Liver (tissue), 8 donors: ENCODE measurements at regions not wholly inside any gene's neighbourhood (a gene's known extent, or its start where the extent isn't known, plus 50 kb on each side); places are given as distances from the start of the nearest gene placed in this dataset.

Experiments used
- DNase-seq: peaks from one replicate; pipeline ENCODE4 v3.0.0-alpha.2; 2017; ENCODE audit warnings: low spot score
- H3K27ac ChIP-seq, 2 donors: one replicate each; pipeline ENCODE4 v1.7.0; 2013; ENCODE audit warnings: inconsistent platforms in 2 of 2, low read length in 2 of 2, control low read depth in 1 of 2, low read depth in 1 of 2, mild to moderate bottlenecking in 1 of 2
- H3K27me3 ChIP-seq, 4 donors: one replicate each; pipeline versions ENCODE4 v1.6.1 to v1.7.0; 2013; ENCODE audit warnings: low read length in 3 of 4, inconsistent platforms in 1 of 4, mild to moderate bottlenecking in 1 of 4, moderate library complexity in 1 of 4; ENCODE audit not compliant: control insufficient read depth in 4 of 4, insufficient read depth in 4 of 4
- H3K36me3 ChIP-seq, 4 donors: one replicate each; pipeline versions ENCODE4 v1.6.1 to v1.7.0; 2013; ENCODE audit warnings: low read length in 3 of 4, mild to moderate bottlenecking in 3 of 4, low read depth in 1 of 4, moderate library complexity in 1 of 4; ENCODE audit not compliant: control insufficient read depth in 4 of 4, insufficient read depth in 3 of 4
- H3K4me1 ChIP-seq, 4 donors: one replicate each; pipeline versions ENCODE4 v1.6.1 to v1.7.0; 2013; ENCODE audit warnings: low read length in 3 of 4, mild to moderate bottlenecking in 3 of 4, moderate library complexity in 1 of 4; ENCODE audit not compliant: control insufficient read depth in 4 of 4, insufficient read depth in 4 of 4
- H3K4me3 ChIP-seq, 3 donors: one replicate each; pipeline versions ENCODE4 v1.6.1 to v1.7.0; 2013; ENCODE audit warnings: low read length in 3 of 3, control low read depth in 1 of 3, low read depth in 1 of 3, mild to moderate bottlenecking in 1 of 3
- H3K9ac ChIP-seq, 2 donors: one replicate each; pipeline ENCODE4 v1.7.0; 2013; ENCODE audit warnings: low read length in 2 of 2, mild to moderate bottlenecking in 2 of 2, moderate library complexity in 2 of 2, control low read depth in 1 of 2, low read depth in 1 of 2
- H3K9me3 ChIP-seq, 4 donors: one replicate each; pipeline versions ENCODE4 v1.6.1 to v1.7.0; 2013; ENCODE audit warnings: low read length in 3 of 4; ENCODE audit not compliant: control insufficient read depth in 4 of 4
- CTCF ChIP-seq: fragments of 150-350 bp; IDR thresholded peaks from 2 replicates; pipeline ENCODE4 v1.5.1; 2017; ENCODE audit warnings: improper control_type of control experiment, low read depth, low read length; ENCODE audit not compliant: missing input control
- EGR1 ChIP-seq, 2 donors: IDR thresholded peaks; 2 replicates each; pipeline ENCODE4 v1.6.1; 2016 to 2018; ENCODE audit warnings: antibody characterized with exemption in 2 of 2, low read depth in 2 of 2
- FOXA1 ChIP-seq: IDR thresholded peaks from 2 replicates; pipeline ENCODE4 v1.6.1; 2016; ENCODE audit warnings: antibody characterized with exemption
- FOXA2 ChIP-seq: IDR thresholded peaks from 2 replicates; pipeline ENCODE4 v1.6.1; 2016; ENCODE audit warnings: antibody characterized with exemption
- GABPA ChIP-seq, 2 donors: IDR thresholded peaks in 1 of 2; conservative IDR thresholded peaks in 1 of 2; 2 replicates each; pipeline ENCODE4 v1.6.1; 2016; ENCODE audit warnings: antibody characterized with exemption in 2 of 2, mild to moderate bottlenecking in 1 of 2, moderate library complexity in 1 of 2
- HNF4A ChIP-seq, 2 donors: conservative IDR thresholded peaks; 2 replicates each; pipeline ENCODE4 v1.6.1; 2016; ENCODE audit warnings: antibody characterized with exemption in 2 of 2, mild to moderate bottlenecking in 2 of 2
- HNF4G ChIP-seq: IDR thresholded peaks from 2 replicates; pipeline ENCODE4 v1.6.1; 2016; ENCODE audit warnings: antibody characterized with exemption
- JUND ChIP-seq, 2 donors: IDR thresholded peaks; 2 replicates each; pipeline ENCODE4 v1.6.1; 2016; ENCODE audit warnings: antibody characterized with exemption in 2 of 2
- MAX ChIP-seq: IDR thresholded peaks from 2 replicates; pipeline ENCODE4 v1.6.1; 2016; ENCODE audit warnings: antibody characterized with exemption
- NR2F2 ChIP-seq: IDR thresholded peaks from 2 replicates; pipeline ENCODE4 v1.6.1; 2016; ENCODE audit warnings: antibody characterized with exemption
- RAD21 ChIP-seq, 2 donors: IDR thresholded peaks; 2 replicates each; pipeline ENCODE4 v1.6.1; 2016; ENCODE audit warnings: antibody characterized with exemption in 2 of 2, mild to moderate bottlenecking in 2 of 2
- RXRA ChIP-seq, 2 donors: IDR thresholded peaks; 2 replicates each; pipeline ENCODE4 v1.6.1; 2017 to 2018; ENCODE audit warnings: antibody characterized with exemption in 2 of 2, mild to moderate bottlenecking in 1 of 2
- SP1 ChIP-seq: IDR thresholded peaks from 2 replicates; pipeline ENCODE4 v1.6.1; 2018; ENCODE audit warnings: antibody characterized with exemption, mild to moderate bottlenecking
- TAF1 ChIP-seq: conservative IDR thresholded peaks from 2 replicates; pipeline ENCODE4 v1.6.1; 2016; ENCODE audit warnings: antibody characterized with exemption, mild to moderate bottlenecking
- YY1 ChIP-seq: IDR thresholded peaks from 2 replicates; pipeline ENCODE4 v1.6.1; 2016; ENCODE audit warnings: antibody characterized with exemption, mild to moderate bottlenecking
- ZBTB33 ChIP-seq: IDR thresholded peaks from 2 replicates; pipeline ENCODE4 v1.6.1; 2016; ENCODE audit warnings: antibody characterized with exemption
- WGBS: extraction: QIAGEN DNeasy Blood & Tissue Kit; methylation state at CpG from one replicate; pipeline ENCODE4 v1.1.7; 2013; 5-methylcytosine and 5-hydroxymethylcytosine counted together
- TF ChIP-seq, protein P1 (sequence below): IDR thresholded peaks from 2 replicates; pipeline ENCODE4 v1.6.1; 2016; ENCODE audit warnings: antibody characterized with exemption
- TF ChIP-seq, protein P2 (sequence below): IDR thresholded peaks from 2 replicates; pipeline ENCODE4 v1.6.1; 2016; ENCODE audit warnings: antibody characterized with exemption, mild to moderate bottlenecking
- donor health status: healthy.
- donor health status: healthy.
- donor health status: healthy.
- donor health status: healthy.
- donor health status: healthy.

DNA sequence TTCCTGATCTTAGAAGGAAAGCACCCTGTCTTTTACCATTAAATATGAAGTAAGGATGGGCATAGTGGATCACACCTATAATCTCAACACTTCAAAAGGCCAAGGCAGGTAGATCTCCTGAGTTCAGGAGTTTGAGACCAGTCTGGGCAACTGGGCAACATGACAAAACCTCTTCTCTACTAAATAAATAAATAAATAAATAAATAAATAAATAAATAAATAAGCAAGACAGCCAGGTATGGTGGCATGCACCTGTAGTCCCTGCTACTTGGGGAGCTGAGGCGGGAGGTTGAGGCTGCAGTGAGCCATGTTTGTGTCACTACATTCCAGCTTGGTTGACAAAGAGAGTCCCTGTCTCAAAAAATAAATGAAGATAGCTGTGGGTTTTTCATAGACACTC lies 313.1 kb downstream of the RPS24 start:
- DNase-seq: no peak
- WGBS: 94% methylated on average over 1 of the region's 1 CpG
- H3K4me3 ChIP-seq: no peak overlapping the region
- H3K9ac ChIP-seq: no peak overlapping the region
- no peaks in the 10 kb centered on the region for H3K9me3 ChIP-seq
- H3K27me3 ChIP-seq: no peaks in the 10 kb centered on the region
- H3K27ac ChIP-seq: no peak overlapping the region
- TF ChIP-seq HNF4G (no peak), YY1 (no peak), GABPA (IDR thresholded peaks at IDR 0.05 in 1 of 2, conservative IDR thresholded peaks at IDR 0.05 in 1 of 2) (no peak), HNF4A (conservative IDR thresholded peaks at IDR 0.05) (no peak), SP1 (no peak), MAX (no peak), RXRA (IDR thresholded peaks at IDR 0.05) (no peak), CTCF (no peak), JUND (IDR thresholded peaks at IDR 0.05) (no peak), TAF1 (no peak), FOXA1 (no peak), RAD21 (IDR thresholded peaks at IDR 0.05) (no peak), FOXA2 (no peak), NR2F2 (no peak)
- TF ChIP-seq, protein P1, sequence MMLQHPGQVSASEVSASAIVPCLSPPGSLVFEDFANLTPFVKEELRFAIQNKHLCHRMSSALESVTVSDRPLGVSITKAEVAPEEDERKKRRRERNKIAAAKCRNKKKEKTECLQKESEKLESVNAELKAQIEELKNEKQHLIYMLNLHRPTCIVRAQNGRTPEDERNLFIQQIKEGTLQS: no peak
- H3K4me1 ChIP-seq: peaks cover 0 to 23% (median 13%) of the 10 kb centered on the region in 4 donors
- H3K36me3 ChIP-seq: no peaks in the 10 kb centered on the region

DNA sequence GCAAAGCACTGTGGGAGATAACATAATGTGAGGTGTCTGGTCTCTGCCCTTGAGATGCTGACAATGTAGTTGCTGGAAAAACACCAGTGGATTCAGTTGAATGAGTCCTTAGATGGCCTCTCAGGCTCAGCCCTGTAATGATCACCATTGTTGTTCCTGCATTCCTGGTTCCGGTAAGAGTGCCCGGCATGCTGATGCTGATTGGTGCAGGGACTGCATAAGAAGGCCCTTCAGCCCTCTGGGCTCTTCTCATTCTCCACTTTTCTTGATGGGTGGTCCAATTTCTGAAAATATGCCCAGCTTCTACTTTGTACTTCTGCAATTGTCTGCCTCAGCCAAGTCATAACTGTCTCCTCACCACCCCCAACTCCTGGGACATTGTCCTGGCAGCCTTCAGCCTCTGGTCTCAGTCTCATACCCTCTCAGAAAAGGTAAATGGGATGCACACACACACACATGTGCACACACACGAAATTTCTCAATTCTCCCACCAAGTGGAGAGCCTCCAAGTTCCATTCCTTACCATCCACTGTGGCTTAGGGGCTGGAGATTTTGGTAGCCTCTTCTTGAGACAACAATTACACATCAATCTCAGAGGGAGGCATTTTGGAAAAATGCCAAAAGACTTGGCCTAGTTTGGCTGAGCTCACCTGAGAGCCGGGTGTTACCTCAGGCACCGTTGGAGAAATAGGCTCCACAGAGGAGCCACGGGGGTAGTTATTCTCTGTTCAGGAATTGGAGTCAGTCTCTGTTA lies 314.9 kb downstream of the RPS24 start:
- H3K27me3 ChIP-seq: no peaks in the 10 kb centered on the region
- TF ChIP-seq FOXA2: no peak
- TF ChIP-seq RAD21 (IDR thresholded peaks at IDR 0.05): no peak
- TF ChIP-seq YY1: no peak
- no peak for TF ChIP-seq HNF4G
- TF ChIP-seq ZBTB33: no peak
- TF ChIP-seq HNF4A (conservative IDR thresholded peaks at IDR 0.05): no peak
- TF ChIP-seq NR2F2: no peak
- no peak for TF ChIP-seq JUND (IDR thresholded peaks at IDR 0.05)
- no peak for TF ChIP-seq EGR1 (IDR thresholded peaks at IDR 0.05; ENCODE audit: low read depth in 2 of 2)
- TF ChIP-seq, protein P2, sequence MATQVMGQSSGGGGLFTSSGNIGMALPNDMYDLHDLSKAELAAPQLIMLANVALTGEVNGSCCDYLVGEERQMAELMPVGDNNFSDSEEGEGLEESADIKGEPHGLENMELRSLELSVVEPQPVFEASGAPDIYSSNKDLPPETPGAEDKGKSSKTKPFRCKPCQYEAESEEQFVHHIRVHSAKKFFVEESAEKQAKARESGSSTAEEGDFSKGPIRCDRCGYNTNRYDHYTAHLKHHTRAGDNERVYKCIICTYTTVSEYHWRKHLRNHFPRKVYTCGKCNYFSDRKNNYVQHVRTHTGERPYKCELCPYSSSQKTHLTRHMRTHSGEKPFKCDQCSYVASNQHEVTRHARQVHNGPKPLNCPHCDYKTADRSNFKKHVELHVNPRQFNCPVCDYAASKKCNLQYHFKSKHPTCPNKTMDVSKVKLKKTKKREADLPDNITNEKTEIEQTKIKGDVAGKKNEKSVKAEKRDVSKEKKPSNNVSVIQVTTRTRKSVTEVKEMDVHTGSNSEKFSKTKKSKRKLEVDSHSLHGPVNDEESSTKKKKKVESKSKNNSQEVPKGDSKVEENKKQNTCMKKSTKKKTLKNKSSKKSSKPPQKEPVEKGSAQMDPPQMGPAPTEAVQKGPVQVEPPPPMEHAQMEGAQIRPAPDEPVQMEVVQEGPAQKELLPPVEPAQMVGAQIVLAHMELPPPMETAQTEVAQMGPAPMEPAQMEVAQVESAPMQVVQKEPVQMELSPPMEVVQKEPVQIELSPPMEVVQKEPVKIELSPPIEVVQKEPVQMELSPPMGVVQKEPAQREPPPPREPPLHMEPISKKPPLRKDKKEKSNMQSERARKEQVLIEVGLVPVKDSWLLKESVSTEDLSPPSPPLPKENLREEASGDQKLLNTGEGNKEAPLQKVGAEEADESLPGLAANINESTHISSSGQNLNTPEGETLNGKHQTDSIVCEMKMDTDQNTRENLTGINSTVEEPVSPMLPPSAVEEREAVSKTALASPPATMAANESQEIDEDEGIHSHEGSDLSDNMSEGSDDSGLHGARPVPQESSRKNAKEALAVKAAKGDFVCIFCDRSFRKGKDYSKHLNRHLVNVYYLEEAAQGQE: no peak
- no peak for TF ChIP-seq GABPA (IDR thresholded peaks at IDR 0.05 in 1 of 2, conservative IDR thresholded peaks at IDR 0.05 in 1 of 2)
- TF ChIP-seq FOXA1: no peak
- DNase-seq: no peak
- peaks cover 0 to 24% (median 13%) of the 10 kb centered on the region in 4 donors for H3K4me1 ChIP-seq
- no peak overlapping the region for H3K27ac ChIP-seq
- no peak overlapping the region for H3K9ac ChIP-seq
- H3K36me3 ChIP-seq: no peaks in the 10 kb centered on the region
- no peak overlapping the region for H3K4me3 ChIP-seq
- no peaks in the 10 kb centered on the region for H3K9me3 ChIP-seq
- 70% methylated on average over 6 of the region's 6 CpGs for WGBS
